Stomach smooth muscle (tissue), 2 donors: ENCODE measurements at regions not wholly inside any gene's neighbourhood (a gene's known extent, or its start where the extent isn't known, plus 50 kb on each side); places are given as distances from the start of the nearest gene placed in this dataset.

Experiments
- H3K27ac ChIP-seq: one replicate; pipeline ENCODE4 v1.7.0; 2013; ENCODE audit warnings: mild to moderate bottlenecking, low read length, inconsistent platforms
- H3K27me3 ChIP-seq, 2 donors: one replicate each; pipeline ENCODE4 v1.7.0; 2013; ENCODE audit warnings: low read length in 2 of 2; ENCODE audit not compliant: insufficient read depth in 2 of 2, control insufficient read depth in 1 of 2
- H3K36me3 ChIP-seq, 2 donors: one replicate each; pipeline ENCODE4 v1.7.0; 2013; ENCODE audit warnings: low read length in 2 of 2; ENCODE audit not compliant: control insufficient read depth in 2 of 2, insufficient read depth in 2 of 2
- H3K4me1 ChIP-seq: one replicate; pipeline ENCODE4 v1.7.0; 2013; ENCODE audit warnings: low read length; ENCODE audit not compliant: control insufficient read depth, insufficient read depth
- H3K4me3 ChIP-seq, 2 donors: one replicate each; pipeline ENCODE4 v1.7.0; 2013; ENCODE audit warnings: low read length in 2 of 2
- H3K9ac ChIP-seq, 2 donors: one replicate each; pipeline ENCODE4 v1.7.0; 2013; ENCODE audit warnings: low read length in 2 of 2, mild to moderate bottlenecking in 1 of 2
- H3K9me3 ChIP-seq, 2 donors: one replicate each; pipeline ENCODE4 v1.7.0; 2013; ENCODE audit warnings: low read length in 2 of 2; ENCODE audit not compliant: control insufficient read depth in 2 of 2
- donor health status: healthy.
- donor health status: Pancreatic carcinoma.

DNA sequence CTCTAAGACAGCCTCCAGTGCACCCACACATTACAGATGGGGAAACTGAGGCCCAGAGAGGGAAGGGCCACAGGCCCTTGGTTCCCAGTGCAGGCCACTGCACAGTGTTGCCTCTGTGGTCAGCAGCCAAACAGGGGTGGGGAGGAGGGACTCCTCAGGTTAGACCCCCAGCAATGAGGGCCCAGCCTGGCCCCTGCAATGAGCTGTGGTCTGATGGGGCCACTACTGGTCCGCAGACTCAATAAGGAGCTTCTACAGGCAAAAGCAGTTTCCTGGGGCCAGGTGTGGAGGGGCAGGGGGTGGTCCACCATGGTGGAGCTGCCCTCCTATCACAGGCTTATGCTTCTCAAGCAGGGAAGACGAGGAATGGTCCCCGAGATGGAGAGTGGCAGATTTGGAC is 87.6 kb downstream of the HS1BP3 start:
- Histone ChIP-seq H3K36me3 (no peaks in the 10 kb centered on the region), H3K9ac (no peak overlapping the region), H3K4me3 (no peak overlapping the region), H3K27ac (no peak overlapping the region), H3K27me3 (no peaks in the 10 kb centered on the region), H3K4me1 (peaks cover 7% of the 10 kb centered on the region), H3K9me3 (no peaks in the 10 kb centered on the region)

DNA sequence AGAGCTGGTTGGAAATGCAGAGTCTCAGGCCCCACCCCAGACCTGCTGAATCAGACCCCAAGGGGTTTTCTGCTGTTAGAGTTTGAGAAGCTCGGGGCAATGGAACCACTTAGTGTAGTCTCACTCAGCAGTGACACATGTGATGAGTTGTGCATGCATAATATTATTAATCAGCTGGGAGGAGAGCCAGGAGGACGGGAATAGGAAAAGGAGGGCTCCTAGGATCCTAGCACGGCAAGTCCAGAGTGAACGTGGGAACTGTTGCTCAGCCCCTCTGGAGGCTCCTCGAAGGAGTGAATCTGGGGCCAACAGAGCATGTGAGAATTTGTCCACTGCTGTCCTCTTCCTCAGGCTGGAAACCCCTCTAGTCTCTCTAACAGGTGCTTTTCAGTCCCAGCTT is 87.1 kb downstream of the HS1BP3 start:
- Histone ChIP-seq H3K27ac (no peak overlapping the region), H3K4me1 (peaks cover 7% of the 10 kb centered on the region), H3K4me3 (no peak overlapping the region), H3K27me3 (no peaks in the 10 kb centered on the region), H3K36me3 (no peaks in the 10 kb centered on the region), H3K9ac (no peak overlapping the region), H3K9me3 (no peaks in the 10 kb centered on the region)

- Histone ChIP-seq H3K36me3 (no peaks in the 10 kb centered on the region), H3K9me3 (no peaks in the 10 kb centered on the region), H3K27ac (no peak overlapping the region), H3K4me1 (peaks cover 11% of the 10 kb centered on the region), H3K9ac (no peak overlapping the region), H3K4me3 (no peak overlapping the region), H3K27me3 (no peaks in the 10 kb centered on the region)
Observed at GRCh38 chr2:20565101-20565622, 85.7 kb downstream of the HS1BP3 start.

DNA sequence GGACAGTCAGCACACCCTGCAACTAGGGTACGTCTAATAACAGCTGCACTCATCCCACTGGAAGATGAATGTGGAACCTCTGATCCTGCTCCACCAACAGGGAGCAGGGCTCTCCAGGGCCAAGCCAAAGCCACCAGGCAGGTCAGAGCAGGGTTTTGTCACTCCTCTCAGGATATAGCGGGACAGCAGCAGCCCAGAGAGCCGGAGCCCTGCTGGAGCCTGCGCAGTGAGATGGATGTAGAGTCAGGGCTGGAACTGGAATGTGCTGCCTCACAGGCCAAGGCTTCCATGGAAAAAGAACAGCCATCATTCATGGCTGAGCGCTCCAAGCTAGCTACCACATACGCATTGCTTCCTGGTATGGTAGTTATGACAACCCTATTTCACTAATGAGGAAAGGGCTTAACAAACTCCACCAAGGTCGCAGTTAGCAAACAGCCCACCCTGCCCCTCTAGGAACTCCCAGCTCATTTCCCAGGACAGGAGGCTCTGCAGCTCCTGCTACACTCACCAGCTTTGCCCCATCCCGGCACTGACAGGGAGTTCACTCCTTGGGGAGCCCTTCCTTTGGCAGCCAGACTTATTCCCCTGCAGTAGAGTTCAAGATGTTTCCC is 85.2 kb downstream of the HS1BP3 start:
- Histone ChIP-seq H3K36me3 (no peaks in the 10 kb centered on the region), H3K4me3 (no peak overlapping the region), H3K9me3 (no peaks in the 10 kb centered on the region), H3K27me3 (no peaks in the 10 kb centered on the region), H3K27ac (no peak overlapping the region), H3K9ac (no peak overlapping the region), H3K4me1 (peaks cover 13% of the 10 kb centered on the region)

GRCh38 chr2:20566331-20566730 is 84.6 kb downstream of the HS1BP3 start:
- H3K27me3 ChIP-seq = no peaks in the 10 kb centered on the region
- no peak overlapping the region for H3K27ac ChIP-seq
- H3K36me3 ChIP-seq = no peaks in the 10 kb centered on the region
- H3K9ac ChIP-seq = no peak overlapping the region
- H3K9me3 ChIP-seq = no peaks in the 10 kb centered on the region
- peaks cover 13% of the 10 kb centered on the region for H3K4me1 ChIP-seq
- H3K4me3 ChIP-seq = no peak overlapping the region

GRCh38 chr2:20567159-20567925 is 83.6 kb downstream of the HS1BP3 start:
- Histone ChIP-seq H3K27me3 (no peaks in the 10 kb centered on the region), H3K36me3 (no peaks in the 10 kb centered on the region), H3K27ac (peak overlapping the region; percentile 11)

More at GRCh38 chr2:20567159-20567925, 83.6 kb downstream of the HS1BP3 start:
- peaks cover 16% of the 10 kb centered on the region for H3K4me1 ChIP-seq
- H3K9me3 ChIP-seq = no peaks in the 10 kb centered on the region
- no peak overlapping the region for H3K9ac ChIP-seq
- H3K4me3 ChIP-seq = no peak overlapping the region
